A549 (cell line): ENCODE measurements at regions not wholly inside any gene's neighbourhood (a gene's known extent, or its start where the extent isn't known, plus 50 kb on each side); places are given as distances from the start of the nearest gene placed in this dataset.

ENCODE experiments used
- CEBPB ChIP-seq, 2 experiments: fragments of >200 bp in 1 of 2; sonication (Bioruptor Twin) in 1 of 2; formaldehyde crosslinking in 1 of 2; IDR thresholded peaks; 2 replicates each; pipeline ENCODE4 v1.6.1; 2012 to 2016
- EHF ChIP-seq: fragments of 250-450 bp; sonication (Bioruptor Pico); IDR thresholded peaks from 2 replicates; pipeline ENCODE4 v1.5.0; 2020; ENCODE audit warnings: mild to moderate bottlenecking
- EP300 ChIP-seq, 2 experiments: fragments of >200 bp; sonication (Bioruptor Twin); formaldehyde crosslinking; IDR thresholded peaks; 2 replicates in 1 of 2; 3 replicates in 1 of 2; pipeline ENCODE4 v1.6.1; 2016 to 2017
- FOSL2 ChIP-seq, 2 experiments: fragments of 450-650 bp in 1 of 2; fragments of >200 bp in 1 of 2; sonication (Bioruptor Twin) in 1 of 2; formaldehyde crosslinking; IDR thresholded peaks; 2 replicates each; pipeline versions ENCODE4 v1.5.0 to v1.6.1; 2016 to 2020; ENCODE audit warnings: mild to moderate bottlenecking in 1 of 2, moderate library complexity in 1 of 2
- HDAC2 ChIP-seq: fragments of 200-600 bp; sonication (generic); IDR thresholded peaks from 2 replicates; pipeline ENCODE4 v1.6.1; 2016
- JUNB ChIP-seq: fragments of >200 bp; sonication (Bioruptor Twin); formaldehyde crosslinking; IDR thresholded peaks from 2 replicates; pipeline ENCODE4 v1.6.1; 2016
- KDM5A ChIP-seq: fragments of 200-600 bp; sonication (generic); IDR thresholded peaks from 2 replicates; pipeline ENCODE4 v1.6.1; 2016; ENCODE audit warnings: antibody characterized with exemption, mild to moderate bottlenecking
- MAX ChIP-seq: IDR thresholded peaks from 2 replicates; pipeline ENCODE4 v1.6.1; 2012
- POLR2A ChIP-seq: IDR thresholded peaks from 2 replicates; pipeline ENCODE4 v1.6.1; 2012; ENCODE audit warnings: mild to moderate bottlenecking, low read length
- RAD21 ChIP-seq, 2 experiments: fragments of >200 bp in 1 of 2; sonication (Bioruptor Twin) in 1 of 2; formaldehyde crosslinking in 1 of 2; IDR thresholded peaks in 1 of 2; conservative IDR thresholded peaks in 1 of 2; 2 replicates in 1 of 2; 3 replicates in 1 of 2; pipeline ENCODE4 v1.6.1; 2012 to 2018; ENCODE audit warnings: inconsistent platforms in 1 of 2
- RNF2 ChIP-seq: fragments of 200-600 bp; sonication (generic); IDR thresholded peaks from 2 replicates; pipeline ENCODE4 v1.6.1; 2016; ENCODE audit warnings: low read depth, mild to moderate bottlenecking, antibody characterized with exemption, moderate library complexity, borderline replicate concordance
- SMC3 ChIP-seq: fragments of >200 bp; sonication (Bioruptor Twin); formaldehyde crosslinking; IDR thresholded peaks from 3 replicates; pipeline ENCODE4 v1.6.1; 2018; ENCODE audit warnings: inconsistent platforms
- TFCP2L1 ChIP-seq: fragments of 250-450 bp; sonication (Bioruptor Pico); IDR thresholded peaks from 2 replicates; pipeline ENCODE4 v1.5.0; 2021; ENCODE audit warnings: mild to moderate bottlenecking
- TF ChIP-seq, protein P1 (sequence below): fragments of >200 bp; sonication (Bioruptor Twin); formaldehyde crosslinking; IDR thresholded peaks from 3 replicates; pipeline ENCODE4 v1.5.1; 2016

- TF ChIP-seq, protein P1, sequence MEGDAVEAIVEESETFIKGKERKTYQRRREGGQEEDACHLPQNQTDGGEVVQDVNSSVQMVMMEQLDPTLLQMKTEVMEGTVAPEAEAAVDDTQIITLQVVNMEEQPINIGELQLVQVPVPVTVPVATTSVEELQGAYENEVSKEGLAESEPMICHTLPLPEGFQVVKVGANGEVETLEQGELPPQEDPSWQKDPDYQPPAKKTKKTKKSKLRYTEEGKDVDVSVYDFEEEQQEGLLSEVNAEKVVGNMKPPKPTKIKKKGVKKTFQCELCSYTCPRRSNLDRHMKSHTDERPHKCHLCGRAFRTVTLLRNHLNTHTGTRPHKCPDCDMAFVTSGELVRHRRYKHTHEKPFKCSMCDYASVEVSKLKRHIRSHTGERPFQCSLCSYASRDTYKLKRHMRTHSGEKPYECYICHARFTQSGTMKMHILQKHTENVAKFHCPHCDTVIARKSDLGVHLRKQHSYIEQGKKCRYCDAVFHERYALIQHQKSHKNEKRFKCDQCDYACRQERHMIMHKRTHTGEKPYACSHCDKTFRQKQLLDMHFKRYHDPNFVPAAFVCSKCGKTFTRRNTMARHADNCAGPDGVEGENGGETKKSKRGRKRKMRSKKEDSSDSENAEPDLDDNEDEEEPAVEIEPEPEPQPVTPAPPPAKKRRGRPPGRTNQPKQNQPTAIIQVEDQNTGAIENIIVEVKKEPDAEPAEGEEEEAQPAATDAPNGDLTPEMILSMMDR: no peak
- no peak for TF ChIP-seq RAD21 (conservative IDR thresholded peaks at IDR 0.05 in 1 of 2, IDR thresholded peaks at IDR 0.05 in 1 of 2)
- no peak for TF ChIP-seq SMC3
- no peak for TF ChIP-seq EHF
- TF ChIP-seq CEBPB (IDR thresholded peaks at IDR 0.05): no peak
- no peak for TF ChIP-seq POLR2A
- TF ChIP-seq FOSL2 (IDR thresholded peaks at IDR 0.05): no peak
- no peak for TF ChIP-seq FOSL2 (CRISPR knock-in tag; IDR thresholded peaks at IDR 0.05)
- TF ChIP-seq KDM5A: no peak
- no peak for TF ChIP-seq TFCP2L1
- no peak for TF ChIP-seq RNF2
- TF ChIP-seq MAX: no peak
- TF ChIP-seq HDAC2: no peak
- TF ChIP-seq EP300 (IDR thresholded peaks at IDR 0.05): no peak
- no peak for TF ChIP-seq JUNB
These were observed 154.3 kb upstream of the RAI14 start for GRCh38 chr5:34501840-34502239.
